ENCODE measurements at regions not wholly inside any gene's neighbourhood (a gene's known extent, or its start where the extent isn't known, plus 50 kb on each side); places are given as distances from the start of the nearest gene placed in this dataset.

- TF ChIP-seq CTCF (IDR thresholded peaks at IDR 0.05; ENCODE audit: low read depth, low read length) (no peak), POLR2A (IDR thresholded peaks at IDR 0.05; ENCODE audit: extremely low read depth, insufficient read length) (no peak), MAX (IDR thresholded peaks at IDR 0.05; ENCODE audit: low read depth, low read length) (no peak)
These were observed 1473.6 kb downstream of the BRD1 start for GRCh38 chr22:48354096-48354495.

All from NB4 (cell line).